Neural cell (in vitro differentiated cells): ENCODE measurements at regions not wholly inside any gene's neighbourhood (a gene's known extent, or its start where the extent isn't known, plus 50 kb on each side); places are given as distances from the start of the nearest gene placed in this dataset.

ENCODE experiments used
- H2AFZ ChIP-seq: fragments of 200-600, 300-800 bp; sonication (generic), shearing (Covaris generic); 2 replicates; pipeline ENCODE4 v1.6.0; 2014; ENCODE audit warnings: low read depth, mild to moderate bottlenecking, antibody characterized with exemption, low read length, moderate library complexity
- H3F3A ChIP-seq: fragments of 200-600 bp; shearing (Covaris generic); 2 replicates; pipeline ENCODE4 v1.6.1; 2016; ENCODE audit warnings: mild to moderate bottlenecking, moderate library complexity, mixed read lengths, antibody characterized with exemption, low read length; ENCODE audit not compliant: insufficient read depth, poor library complexity, severe bottlenecking
- H3K27ac ChIP-seq: fragments of 200-600, 300-800 bp; sonication (generic), shearing (Covaris generic); 2 replicates; pipeline ENCODE4 v1.5.1; 2014; ENCODE audit warnings: mild to moderate bottlenecking, low read length, moderate library complexity
- H3K27me3 ChIP-seq: fragments of 300-800, 200-600 bp; sonication (generic), shearing (Covaris generic); 2 replicates; pipeline ENCODE4 v1.6.0; 2014; ENCODE audit warnings: mild to moderate bottlenecking, low read depth, low read length, moderate library complexity; ENCODE audit not compliant: insufficient read depth
- H3K36me3 ChIP-seq: fragments of 300-800, 200-600 bp; sonication (generic), shearing (Covaris generic); 2 replicates; pipeline ENCODE4 v1.5.1; 2014; ENCODE audit warnings: mild to moderate bottlenecking, antibody characterized with exemption, low read length, moderate library complexity; ENCODE audit not compliant: insufficient read depth
- H3K4me2 ChIP-seq: fragments of 300-800, 200-600 bp; sonication (generic), shearing (Covaris generic); 2 replicates; pipeline ENCODE4 v1.6.0; 2014; ENCODE audit warnings: mild to moderate bottlenecking, low read length
- H3K4me3 ChIP-seq: fragments of 300-800, 200-600 bp; sonication (generic), shearing (Covaris generic); 2 replicates; pipeline ENCODE4 v1.5.1; 2014; ENCODE audit warnings: mild to moderate bottlenecking, low read length, moderate library complexity
- H3K79me2 ChIP-seq: fragments of 200-600 bp; shearing (Covaris generic); replicated peaks from 2 replicates; pipeline ENCODE4 v1.6.0; 2014; ENCODE audit warnings: mild to moderate bottlenecking, low read length, moderate library complexity; ENCODE audit not compliant: insufficient read depth
- H3K9ac ChIP-seq: fragments of 300-800, 200-600 bp; sonication (generic), shearing (Covaris generic); 2 replicates; pipeline ENCODE4 v1.6.1; 2016; ENCODE audit warnings: mild to moderate bottlenecking, low read length, mixed read lengths
- H3K9me2 ChIP-seq: fragments of 200-600 bp; shearing (Covaris generic); 2 replicates; pipeline ENCODE4 v1.6.1; 2016; ENCODE audit warnings: mild to moderate bottlenecking, low read length, mixed read lengths; ENCODE audit not compliant: insufficient read depth
- H3K9me3 ChIP-seq: fragments of 200-600, 300-800 bp; sonication (generic), shearing (Covaris generic); 2 replicates; pipeline ENCODE4 v1.6.1; 2016; ENCODE audit warnings: mild to moderate bottlenecking, mixed run types, low read length, moderate library complexity, mixed read lengths
- H4K20me1 ChIP-seq: fragments of 200-600 bp; shearing (Covaris generic); 2 replicates; pipeline ENCODE4 v1.6.1; 2016; ENCODE audit warnings: mild to moderate bottlenecking, mixed run types; ENCODE audit not compliant: insufficient read depth
- CTCF ChIP-seq: fragments of 450-650 bp; IDR thresholded peaks from 2 replicates; pipeline ENCODE4 v1.5.1; 2014; ENCODE audit warnings: antibody characterized with exemption, mild to moderate bottlenecking, moderate library complexity; ENCODE audit not compliant: poor library complexity, severe bottlenecking
- EP300 ChIP-seq: fragments of 450-650 bp; conservative IDR thresholded peaks from 2 replicates; pipeline ENCODE4 v1.6.1; 2014; ENCODE audit warnings: antibody characterized with exemption, mild to moderate bottlenecking, moderate library complexity; ENCODE audit not compliant: poor library complexity, severe bottlenecking
- EZH2 ChIP-seq: fragments of 200-600, 300-800 bp; shearing (Covaris generic), sonication (generic); IDR thresholded peaks from 2 replicates; pipeline ENCODE4 v1.6.1; 2014; ENCODE audit warnings: antibody characterized with exemption, low read length, borderline replicate concordance, mild to moderate bottlenecking; ENCODE audit not compliant: insufficient read depth, poor library complexity, severe bottlenecking
- MXI1 ChIP-seq: fragments of 450-650 bp; conservative IDR thresholded peaks from 2 replicates; pipeline ENCODE4 v1.6.1; 2014; ENCODE audit warnings: antibody characterized with exemption, mild to moderate bottlenecking; ENCODE audit not compliant: poor library complexity, severe bottlenecking
- POLR2AphosphoS5 ChIP-seq: IDR thresholded peaks from 2 replicates; pipeline ENCODE4 v1.6.1; 2012
- RAD21 ChIP-seq: fragments of 450-650 bp; conservative IDR thresholded peaks from 2 replicates; pipeline ENCODE4 v1.6.1; 2014; ENCODE audit warnings: antibody characterized with exemption, mild to moderate bottlenecking, moderate library complexity
- REST ChIP-seq: IDR thresholded peaks from 2 replicates; pipeline ENCODE4 v1.6.1; 2012; ENCODE audit warnings: borderline replicate concordance
- SMC3 ChIP-seq: fragments of 450-650 bp; conservative IDR thresholded peaks from 2 replicates; pipeline ENCODE4 v1.6.1; 2014; ENCODE audit warnings: antibody characterized with exemption, mild to moderate bottlenecking, moderate library complexity; ENCODE audit not compliant: poor library complexity
- TAF1 ChIP-seq: IDR thresholded peaks from 2 replicates; pipeline ENCODE4 v1.6.1; 2012; ENCODE audit warnings: low read depth

DNA sequence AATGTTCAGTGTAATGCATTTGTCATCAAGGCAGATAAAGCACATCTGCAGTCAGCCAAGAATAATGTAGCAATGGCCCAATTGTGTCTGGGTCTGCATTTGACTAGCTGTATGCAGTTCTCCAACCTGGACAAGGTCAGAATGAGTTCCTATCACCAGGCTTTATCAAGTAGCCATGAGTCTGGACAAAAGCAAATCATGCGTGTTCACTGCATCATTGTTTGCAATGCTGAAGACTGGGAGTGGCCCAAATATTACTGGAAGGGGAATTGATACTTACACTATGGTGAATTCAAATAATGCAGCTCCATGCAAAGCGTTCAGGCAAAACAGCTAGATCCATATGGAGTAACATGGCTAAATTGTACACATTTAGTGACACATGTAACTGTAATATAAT, 250.9 kb downstream of the TOX3 start:
- Histone ChIP-seq H3K9me2 (no peaks in the 10 kb centered on the region), H3K36me3 (no peaks in the 10 kb centered on the region), H3K4me2 (no peak overlapping the region), H3K4me3 (no peak overlapping the region), H3K79me2 (no peaks in the 10 kb centered on the region), H2AFZ (no peak overlapping the region), H3K9me3 (no peaks in the 10 kb centered on the region), H3K9ac (no peak overlapping the region), H3F3A (no peaks in the 10 kb centered on the region), H3K27ac (no peak overlapping the region), H4K20me1 (no peaks in the 10 kb centered on the region), H3K27me3 (no peaks in the 10 kb centered on the region)
- TF ChIP-seq EZH2 (no peak), EP300 (no peak), RAD21 (no peak), CTCF (no peak), REST (no peak), TAF1 (no peak)

- Histone ChIP-seq H3K36me3 (no peaks in the 10 kb centered on the region), H3K27ac (no peak overlapping the region), H3F3A (no peaks in the 10 kb centered on the region), H2AFZ (no peak overlapping the region), H3K4me3 (no peak overlapping the region), H3K27me3 (no peaks in the 10 kb centered on the region), H3K9me3 (no peaks in the 10 kb centered on the region), H3K9ac (no peak overlapping the region), H4K20me1 (no peaks in the 10 kb centered on the region), H3K4me2 (no peak overlapping the region), H3K9me2 (no peaks in the 10 kb centered on the region), H3K79me2 (no peaks in the 10 kb centered on the region)
- TF ChIP-seq REST (no peak), MXI1 (no peak), POLR2AphosphoS5 (no peak), RAD21 (no peak), CTCF (no peak), TAF1 (no peak), EP300 (no peak), SMC3 (no peak), EZH2 (no peak)
Observed at GRCh38 chr16:52294660-52295059, 252.3 kb downstream of the TOX3 start.
